ENCODE measurements at regions not wholly inside any gene's neighbourhood (a gene's known extent, or its start where the extent isn't known, plus 50 kb on each side); places are given as distances from the start of the nearest gene placed in this dataset.

GRCh38 chr17:31588034-31588433, 196.6 kb downstream of the RAB11FIP4 start:
- TF ChIP-seq CTCF (IDR thresholded peaks at IDR 0.05; ENCODE audit: low read depth, low read length, missing control alignments) = no peak
- in situ Hi-C loops (cut with HindIII; ENCODE audit: low sequenced_read_pairs) = no loop called here
- no peak overlapping the region for H3K4me3 ChIP-seq (ENCODE audit: low read depth, low read length)
- DNase-seq (ENCODE audit: low read depth) = no peak
